GM12878 (cell line): ENCODE measurements at regions not wholly inside any gene's neighbourhood (a gene's known extent, or its start where the extent isn't known, plus 50 kb on each side); places are given as distances from the start of the nearest gene placed in this dataset.

Experiments
- ATAC-seq: fragments of 200-7000 bp; cut with Tn5 transposase; 3 replicates; pipeline ENCODE4 v1.9.1; 2020; ENCODE audit warnings: mild to moderate bottlenecking, moderate library complexity
- BruUV-seq: library from RNA; stranded (reverse); fragments of 400-500 nt; replicated peaks from 2 replicates; lab custom pipeline; 2021; lab: Mats Ljungman, UMichigan
- CTCF ChIA-PET: fragments of 300-600 bp; sonication (Branson Sonifier 250); formaldehyde crosslinking; extraction: SDS; loops from one replicate; lab custom pipeline; 2021; ENCODE audit warnings: inconsistent platforms; lab: Yijun Ruan, JAX
- POLR2A ChIA-PET: fragments of 350-600 bp; formaldehyde crosslinking; extraction: SDS; loops from one replicate; lab custom pipeline; 2021; ENCODE audit warnings: inconsistent platforms; lab: Charles Lee
- RAD21 ChIA-PET: fragments of 300-600 bp; sonication (Branson Sonifier 250); formaldehyde crosslinking; loops from one replicate; lab custom pipeline; 2023; ENCODE audit warnings: antibody characterized with exemption; ENCODE audit not compliant: unreplicated experiment; lab: Charles Lee
- SMC1A ChIA-PET: fragments of 300-600 bp; sonication (Branson Sonifier 250); formaldehyde crosslinking; loops from one replicate; lab custom pipeline; 2023; ENCODE audit not compliant: unreplicated experiment, uncharacterized antibody; lab: Charles Lee
- DNase-seq: peaks from one replicate; pipeline ENCODE4 v3.0.0-alpha.2; 2011; ENCODE audit warnings: low read depth, low spot score
- FAIRE-seq: peaks from 3 replicates; lab custom pipeline; 2011; peaks lifted over from hg19 to GRCh38; lab: Jason Lieb, UNC
- H2AFZ ChIP-seq: 2 replicates; pipeline ENCODE4 v1.6.0; 2011; ENCODE audit warnings: low read depth, low read length, control low read depth; ENCODE audit not compliant: control insufficient read depth
- H3K27ac ChIP-seq: 2 replicates; pipeline ENCODE4 v1.5.1; 2011; ENCODE audit warnings: control low read depth; ENCODE audit not compliant: control insufficient read depth, insufficient read depth
- H3K27me3 ChIP-seq, 2 experiments: replicated peaks in 1 of 2; 2 replicates each; pipeline versions ENCODE4 v1.6.0 to v1.6.1; 2011; ENCODE audit warnings: low read length in 1 of 2; ENCODE audit not compliant: control insufficient read depth in 2 of 2, insufficient read depth in 2 of 2
- H3K36me3 ChIP-seq, 2 experiments: 2 replicates each; pipeline ENCODE4 v1.5.1; 2011; ENCODE audit warnings: low read length in 1 of 2; ENCODE audit not compliant: control insufficient read depth in 2 of 2, insufficient read depth in 2 of 2
- H3K4me1 ChIP-seq: 2 replicates; pipeline ENCODE4 v1.6.1; 2011; ENCODE audit warnings: mild to moderate bottlenecking, low read length, moderate library complexity, mixed read lengths; ENCODE audit not compliant: control insufficient read depth, insufficient read depth
- H3K4me2 ChIP-seq: 2 replicates; pipeline ENCODE4 v1.6.0; 2011; ENCODE audit warnings: control low read depth; ENCODE audit not compliant: control insufficient read depth, insufficient read depth
- H3K4me3 ChIP-seq: fragments of 200-600 bp; sonication (generic); 2 replicates; pipeline ENCODE4 v1.5.1; 2016
- H3K79me2 ChIP-seq: 2 replicates; pipeline ENCODE4 v1.6.0; 2011; ENCODE audit warnings: low read length; ENCODE audit not compliant: control insufficient read depth, insufficient read depth
- H3K9ac ChIP-seq: 2 replicates; pipeline ENCODE4 v1.8.0; 2011; ENCODE audit warnings: low read length, control low read depth, mixed read lengths; ENCODE audit not compliant: control insufficient read depth, insufficient read depth
- H3K9me3 ChIP-seq: replicated peaks from 3 replicates; pipeline ENCODE4 v1.5.1; 2011; ENCODE audit warnings: mild to moderate bottlenecking, low read length; ENCODE audit not compliant: control insufficient read depth, insufficient read depth
- H4K20me1 ChIP-seq: 2 replicates; pipeline ENCODE4 v1.6.0; 2011; ENCODE audit not compliant: control insufficient read depth, insufficient read depth
- ATF7 ChIP-seq: fragments of 450-650 bp; IDR thresholded peaks from 2 replicates; pipeline ENCODE4 v1.6.1; 2016; ENCODE audit warnings: low read depth, mild to moderate bottlenecking
- CREB1 ChIP-seq: IDR thresholded peaks from 2 replicates; pipeline ENCODE4 v1.6.1; 2012; ENCODE audit warnings: low read depth, mild to moderate bottlenecking, inconsistent platforms
- FOXK2 ChIP-seq: fragments of 450-650 bp; IDR thresholded peaks from 2 replicates; pipeline ENCODE4 v1.6.1; 2017; ENCODE audit warnings: mild to moderate bottlenecking, moderate library complexity
- IKZF1 ChIP-seq: fragments of 450-650 bp; conservative IDR thresholded peaks from 2 replicates; pipeline ENCODE4 v1.6.1; 2017; ENCODE audit warnings: antibody characterized with exemption, mild to moderate bottlenecking
- IKZF2 ChIP-seq, 2 experiments: fragments of 450-650 bp; IDR thresholded peaks; 2 replicates each; pipeline ENCODE4 v1.6.1; 2017; ENCODE audit warnings: mild to moderate bottlenecking in 2 of 2, moderate library complexity in 2 of 2
- MYC ChIP-seq: IDR thresholded peaks from 2 replicates; pipeline ENCODE4 v1.6.1; 2011; ENCODE audit warnings: mild to moderate bottlenecking, low read length, moderate library complexity, inconsistent platforms; ENCODE audit not compliant: insufficient read depth, insufficient replicate concordance, insufficient read length, severe bottlenecking
- NFYB ChIP-seq: IDR thresholded peaks from 2 replicates; pipeline ENCODE4 v1.6.1; 2011; ENCODE audit warnings: low read depth, mild to moderate bottlenecking, low read length, improper control_type of control experiment, moderate library complexity; ENCODE audit not compliant: insufficient read depth
- SIX5 ChIP-seq: IDR thresholded peaks from 2 replicates; pipeline ENCODE4 v1.6.1; 2011; ENCODE audit warnings: mild to moderate bottlenecking, low read depth, low read length, moderate library complexity; ENCODE audit not compliant: severe bottlenecking
- SMAD1 ChIP-seq: fragments of 450-650 bp; IDR thresholded peaks from 2 replicates; pipeline ENCODE4 v1.6.1; 2018; ENCODE audit warnings: mild to moderate bottlenecking, low read depth; ENCODE audit not compliant: partially characterized antibody
- TCF12 ChIP-seq: IDR thresholded peaks from 2 replicates; pipeline ENCODE4 v1.6.1; 2011; ENCODE audit warnings: low read depth, mild to moderate bottlenecking, low read length
- ZNF24 ChIP-seq: fragments of 450-650 bp; IDR thresholded peaks from 2 replicates; pipeline ENCODE4 v1.6.1; 2017; ENCODE audit warnings: antibody characterized with exemption, mild to moderate bottlenecking
- ZSCAN29 ChIP-seq: fragments of 450-650 bp; IDR thresholded peaks from 2 replicates; pipeline ENCODE4 v1.6.1; 2017; ENCODE audit warnings: mild to moderate bottlenecking, moderate library complexity
- WGBS: methylation state at CpG from one replicate; pipeline ENCODE4 v1.1.6; 2016; ENCODE audit warnings: low lambda C conversion rate; ENCODE audit not compliant: insufficient replicate concordance, insufficient coverage; ENCODE audit errors: missing lambda C conversion rate; 5-methylcytosine and 5-hydroxymethylcytosine counted together
- in situ Hi-C: fragments of 300-500 bp; cut with MboI; formaldehyde crosslinking; loops from 9 replicates; pipeline ENCODE4 v1.14.3; 2018; ENCODE audit warnings: mixed read lengths
- intact Hi-C: fragments of 100-400 bp; cut with micrococcal nuclease; formaldehyde crosslinking; loops from one replicate; pipeline ENCODE4 v1.14.2; 2022; ENCODE audit not compliant: unreplicated experiment
- TF ChIP-seq, protein P1 (sequence below): fragments of 450-650 bp; IDR thresholded peaks from 2 replicates; pipeline ENCODE4 v1.6.1; 2018; ENCODE audit warnings: borderline replicate concordance, mild to moderate bottlenecking; ENCODE audit not compliant: partially characterized antibody
- TF ChIP-seq, protein P2 (sequence below): fragments of 450-650 bp; IDR thresholded peaks from 2 replicates; pipeline ENCODE4 v1.6.1; 2017; ENCODE audit warnings: mild to moderate bottlenecking, moderate library complexity
- TF ChIP-seq, protein P3 (sequence below): fragments of 450-650 bp; conservative IDR thresholded peaks from 2 replicates; pipeline ENCODE4 v1.6.1; 2017; ENCODE audit warnings: mild to moderate bottlenecking, moderate library complexity

DNA sequence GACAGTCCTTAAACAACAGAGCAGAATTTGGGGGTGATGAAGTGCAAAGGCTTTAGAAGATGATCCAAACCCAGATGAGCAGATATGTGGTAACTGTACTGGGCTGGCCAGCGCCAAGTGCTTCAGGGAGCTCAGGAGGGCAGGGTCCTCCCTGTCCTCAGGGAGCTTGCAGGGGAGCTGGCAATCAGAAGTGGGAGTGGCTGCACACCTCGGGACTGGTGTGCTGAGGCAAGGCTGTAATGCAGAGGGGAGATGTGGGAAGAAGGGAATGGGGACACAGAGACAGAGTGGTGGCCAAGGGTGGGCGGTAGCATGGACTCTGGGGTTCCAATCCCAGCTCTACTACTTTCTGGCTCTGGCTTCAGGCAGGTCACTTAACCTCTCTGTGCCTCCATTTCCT is 235.6 kb upstream of the NCAM1 start:
- ChIA-PET CTCF (interaction anchor here (1.6 kb wide), 1 partner anchor 138 kb away, joined by 7 read pairs; no protein-coding TSS in a partner anchor), SMC1A (no interaction called here), RAD21 (interaction anchor here (0.7 kb wide), 1 partner anchor 13 kb away, joined by 3 read pairs; no protein-coding TSS in a partner anchor), POLR2A (no interaction called here)
- no peaks in the 10 kb centered on the region for H4K20me1 ChIP-seq
- DNase-seq (no peak), ATAC-seq (no peak), FAIRE-seq (no peak)
- WGBS, result 0% methylated on average over 3 of the region's 3 CpGs
- no peak overlapping the region for H3K4me2 ChIP-seq
- H3K36me3 ChIP-seq, result no peaks in the 10 kb centered on the region
- H3K9ac ChIP-seq, result no peak overlapping the region
- no peaks in the 10 kb centered on the region; a peak in 1 of 4 replicates for H3K27me3 ChIP-seq
- no peaks in the 10 kb centered on the region for H3K9me3 ChIP-seq
- no peak overlapping the region for H3K4me3 ChIP-seq
- no TSS peak for BruUV-seq
- no peaks in the 10 kb centered on the region for H3K4me1 ChIP-seq
- no peak for TF ChIP-seq ZNF24
- TF ChIP-seq TCF12, result no peak
- TF ChIP-seq IKZF2 (IDR thresholded peaks at IDR 0.05), result no peak
- TF ChIP-seq NFYB, result no peak
- TF ChIP-seq, protein P1, sequence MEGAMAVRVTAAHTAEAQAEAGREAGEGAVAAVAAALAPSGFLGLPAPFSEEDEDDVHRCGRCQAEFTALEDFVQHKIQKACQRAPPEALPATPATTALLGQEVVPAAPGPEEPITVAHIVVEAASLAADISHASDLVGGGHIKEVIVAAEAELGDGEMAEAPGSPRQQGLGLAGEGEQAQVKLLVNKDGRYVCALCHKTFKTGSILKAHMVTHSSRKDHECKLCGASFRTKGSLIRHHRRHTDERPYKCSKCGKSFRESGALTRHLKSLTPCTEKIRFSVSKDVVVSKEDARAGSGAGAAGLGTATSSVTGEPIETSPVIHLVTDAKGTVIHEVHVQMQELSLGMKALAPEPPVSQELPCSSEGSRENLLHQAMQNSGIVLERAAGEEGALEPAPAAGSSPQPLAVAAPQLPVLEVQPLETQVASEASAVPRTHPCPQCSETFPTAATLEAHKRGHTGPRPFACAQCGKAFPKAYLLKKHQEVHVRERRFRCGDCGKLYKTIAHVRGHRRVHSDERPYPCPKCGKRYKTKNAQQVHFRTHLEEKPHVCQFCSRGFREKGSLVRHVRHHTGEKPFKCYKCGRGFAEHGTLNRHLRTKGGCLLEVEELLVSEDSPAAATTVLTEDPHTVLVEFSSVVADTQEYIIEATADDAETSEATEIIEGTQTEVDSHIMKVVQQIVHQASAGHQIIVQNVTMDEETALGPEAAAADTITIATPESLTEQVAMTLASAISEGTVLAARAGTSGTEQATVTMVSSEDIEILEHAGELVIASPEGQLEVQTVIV, result no peak
- TF ChIP-seq IKZF1, result no peak
- TF ChIP-seq MYC, result no peak
- no peak for TF ChIP-seq ZSCAN29
- no peak for TF ChIP-seq CREB1
- TF ChIP-seq ATF7, result no peak
- no peak for TF ChIP-seq SIX5
- TF ChIP-seq FOXK2, result no peak
- no peak for TF ChIP-seq SMAD1
- TF ChIP-seq, protein P2, sequence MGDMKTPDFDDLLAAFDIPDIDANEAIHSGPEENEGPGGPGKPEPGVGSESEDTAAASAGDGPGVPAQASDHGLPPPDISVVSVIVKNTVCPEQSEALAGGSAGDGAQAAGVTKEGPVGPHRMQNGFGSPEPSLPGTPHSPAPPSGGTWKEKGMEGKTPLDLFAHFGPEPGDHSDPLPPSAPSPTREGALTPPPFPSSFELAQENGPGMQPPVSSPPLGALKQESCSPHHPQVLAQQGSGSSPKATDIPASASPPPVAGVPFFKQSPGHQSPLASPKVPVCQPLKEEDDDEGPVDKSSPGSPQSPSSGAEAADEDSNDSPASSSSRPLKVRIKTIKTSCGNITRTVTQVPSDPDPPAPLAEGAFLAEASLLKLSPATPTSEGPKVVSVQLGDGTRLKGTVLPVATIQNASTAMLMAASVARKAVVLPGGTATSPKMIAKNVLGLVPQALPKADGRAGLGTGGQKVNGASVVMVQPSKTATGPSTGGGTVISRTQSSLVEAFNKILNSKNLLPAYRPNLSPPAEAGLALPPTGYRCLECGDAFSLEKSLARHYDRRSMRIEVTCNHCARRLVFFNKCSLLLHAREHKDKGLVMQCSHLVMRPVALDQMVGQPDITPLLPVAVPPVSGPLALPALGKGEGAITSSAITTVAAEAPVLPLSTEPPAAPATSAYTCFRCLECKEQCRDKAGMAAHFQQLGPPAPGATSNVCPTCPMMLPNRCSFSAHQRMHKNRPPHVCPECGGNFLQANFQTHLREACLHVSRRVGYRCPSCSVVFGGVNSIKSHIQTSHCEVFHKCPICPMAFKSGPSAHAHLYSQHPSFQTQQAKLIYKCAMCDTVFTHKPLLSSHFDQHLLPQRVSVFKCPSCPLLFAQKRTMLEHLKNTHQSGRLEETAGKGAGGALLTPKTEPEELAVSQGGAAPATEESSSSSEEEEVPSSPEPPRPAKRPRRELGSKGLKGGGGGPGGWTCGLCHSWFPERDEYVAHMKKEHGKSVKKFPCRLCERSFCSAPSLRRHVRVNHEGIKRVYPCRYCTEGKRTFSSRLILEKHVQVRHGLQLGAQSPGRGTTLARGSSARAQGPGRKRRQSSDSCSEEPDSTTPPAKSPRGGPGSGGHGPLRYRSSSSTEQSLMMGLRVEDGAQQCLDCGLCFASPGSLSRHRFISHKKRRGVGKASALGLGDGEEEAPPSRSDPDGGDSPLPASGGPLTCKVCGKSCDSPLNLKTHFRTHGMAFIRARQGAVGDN, result no peak
- TF ChIP-seq, protein P3, sequence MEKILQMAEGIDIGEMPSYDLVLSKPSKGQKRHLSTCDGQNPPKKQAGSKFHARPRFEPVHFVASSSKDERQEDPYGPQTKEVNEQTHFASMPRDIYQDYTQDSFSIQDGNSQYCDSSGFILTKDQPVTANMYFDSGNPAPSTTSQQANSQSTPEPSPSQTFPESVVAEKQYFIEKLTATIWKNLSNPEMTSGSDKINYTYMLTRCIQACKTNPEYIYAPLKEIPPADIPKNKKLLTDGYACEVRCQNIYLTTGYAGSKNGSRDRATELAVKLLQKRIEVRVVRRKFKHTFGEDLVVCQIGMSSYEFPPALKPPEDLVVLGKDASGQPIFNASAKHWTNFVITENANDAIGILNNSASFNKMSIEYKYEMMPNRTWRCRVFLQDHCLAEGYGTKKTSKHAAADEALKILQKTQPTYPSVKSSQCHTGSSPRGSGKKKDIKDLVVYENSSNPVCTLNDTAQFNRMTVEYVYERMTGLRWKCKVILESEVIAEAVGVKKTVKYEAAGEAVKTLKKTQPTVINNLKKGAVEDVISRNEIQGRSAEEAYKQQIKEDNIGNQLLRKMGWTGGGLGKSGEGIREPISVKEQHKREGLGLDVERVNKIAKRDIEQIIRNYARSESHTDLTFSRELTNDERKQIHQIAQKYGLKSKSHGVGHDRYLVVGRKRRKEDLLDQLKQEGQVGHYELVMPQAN, result no peak
- no peak overlapping the region for H3K27ac ChIP-seq
- no peak overlapping the region for H2AFZ ChIP-seq
- in situ Hi-C loops (no loop called here), intact Hi-C loops (no loop called here)
- H3K79me2 ChIP-seq, result no peaks in the 10 kb centered on the region
